GM12864 (cell line): ENCODE measurements at regions not wholly inside any gene's neighbourhood (a gene's known extent, or its start where the extent isn't known, plus 50 kb on each side); places are given as distances from the start of the nearest gene placed in this dataset.

Source experiments
- DNase-seq: peaks from one replicate; pipeline ENCODE4 v3.0.0-alpha.2; 2011; ENCODE audit warnings: low read depth
- H3K4me3 ChIP-seq: 2 replicates; pipeline ENCODE4 v1.5.1; 2011; ENCODE audit warnings: mild to moderate bottlenecking, low read depth, low read length, control low read depth
- CTCF ChIP-seq: IDR thresholded peaks from 2 replicates; pipeline ENCODE4 v1.5.1; 2011; ENCODE audit warnings: low read depth, mild to moderate bottlenecking, moderate library complexity, low read length, control low read depth, inconsistent platforms; ENCODE audit errors: missing control alignments

GRCh38 chr6:27579973-27580372 lies 107.1 kb upstream of the ZNF184 start:
- no peak overlapping the region for H3K4me3 ChIP-seq
- no peak for TF ChIP-seq CTCF
- no peak for DNase-seq

- TF ChIP-seq CTCF: no peak
- DNase-seq: no peak
- H3K4me3 ChIP-seq: no peak overlapping the region
Observed at GRCh38 chr6:27577922-27578321, 105.0 kb upstream of the ZNF184 start.

- no peak for DNase-seq
- no peak overlapping the region for H3K4me3 ChIP-seq
- TF ChIP-seq CTCF: no peak
Observed at GRCh38 chr6:27575594-27576361, 102.9 kb upstream of the ZNF184 start.

GRCh38 chr6:27568226-27568897 lies 95.5 kb upstream of the ZNF184 start:
- TF ChIP-seq CTCF: no peak
- no peak overlapping the region for H3K4me3 ChIP-seq
- no peak for DNase-seq

GRCh38 chr6:27565839-27566779 lies 93.2 kb upstream of the ZNF184 start:
- peak overlapping the region; percentile 11 for H3K4me3 ChIP-seq

GRCh38 chr6:27562027-27562410 lies 89.1 kb upstream of the ZNF184 start:
- no peak for DNase-seq
- H3K4me3 ChIP-seq: no peak overlapping the region
- no peak for TF ChIP-seq CTCF

More at GRCh38 chr6:27565839-27566779, 93.2 kb upstream of the ZNF184 start:
- TF ChIP-seq CTCF: peak; percentile 28
- DNase-seq: no peak
